Uterus (tissue), 3 donors: ENCODE measurements at regions not wholly inside any gene's neighbourhood (a gene's known extent, or its start where the extent isn't known, plus 50 kb on each side); places are given as distances from the start of the nearest gene placed in this dataset.

Experiments
- DNase-seq, 2 donors: peaks; one replicate each; pipeline ENCODE4 v3.0.0-alpha.2; 2019 to 2020
- H3K27ac ChIP-seq, 2 donors: fragments of 200-600 bp; sonication (generic); 1 replicate in 1 of 2; 2 replicates in 1 of 2; pipeline ENCODE4 v1.5.1; 2016 to 2018
- H3K27me3 ChIP-seq, 2 donors: fragments of 200-600 bp; sonication (generic); one replicate each; pipeline ENCODE4 v1.5.1; 2018 to 2019; ENCODE audit warnings: control low read depth in 1 of 2
- H3K36me3 ChIP-seq, 2 donors: fragments of 200-600 bp; sonication (generic); one replicate each; pipeline ENCODE4 v1.5.1; 2019; ENCODE audit warnings: control low read depth in 1 of 2
- H3K4me1 ChIP-seq, 2 donors: fragments of 200-600 bp; sonication (generic); one replicate each; pipeline ENCODE4 v1.5.1; 2018 to 2019; ENCODE audit warnings: control low read depth in 1 of 2
- H3K4me3 ChIP-seq, 2 donors: fragments of 200-600 bp; sonication (generic); 1 replicate in 1 of 2; 2 replicates in 1 of 2; pipeline ENCODE4 v1.5.1; 2018 to 2019; ENCODE audit warnings: mild to moderate bottlenecking in 1 of 2
- H3K9me3 ChIP-seq, 2 donors: fragments of 200-600 bp; sonication (generic); one replicate each; pipeline ENCODE4 v1.5.1; 2019; ENCODE audit warnings: control low read depth in 1 of 2
- CTCF ChIP-seq, 4 experiments: fragments of 200-600 bp in 2 of 4; fragments of 450-650 bp in 2 of 4; sonication (generic) in 2 of 4; IDR thresholded peaks; one replicate each; pipeline ENCODE4 v1.5.1; 2016 to 2019; ENCODE audit warnings: antibody characterized with exemption in 4 of 4, mild to moderate bottlenecking in 2 of 4, moderate library complexity in 1 of 4
- POLR2A ChIP-seq, 2 donors: fragments of 450-650 bp; IDR thresholded peaks; one replicate each; pipeline ENCODE4 v1.6.1; 2016; ENCODE audit warnings: antibody characterized with exemption in 2 of 2, mild to moderate bottlenecking in 1 of 2, moderate library complexity in 1 of 2
- intact Hi-C: fragments of 100-400 bp; cut with DNase I; formaldehyde crosslinking; loops from one replicate; pipeline ENCODE4 v1.15.1; 2023; ENCODE audit warnings: low total_unique reads
- donor health status: DM: yes; HTN: yes; CAD: no.

DNA sequence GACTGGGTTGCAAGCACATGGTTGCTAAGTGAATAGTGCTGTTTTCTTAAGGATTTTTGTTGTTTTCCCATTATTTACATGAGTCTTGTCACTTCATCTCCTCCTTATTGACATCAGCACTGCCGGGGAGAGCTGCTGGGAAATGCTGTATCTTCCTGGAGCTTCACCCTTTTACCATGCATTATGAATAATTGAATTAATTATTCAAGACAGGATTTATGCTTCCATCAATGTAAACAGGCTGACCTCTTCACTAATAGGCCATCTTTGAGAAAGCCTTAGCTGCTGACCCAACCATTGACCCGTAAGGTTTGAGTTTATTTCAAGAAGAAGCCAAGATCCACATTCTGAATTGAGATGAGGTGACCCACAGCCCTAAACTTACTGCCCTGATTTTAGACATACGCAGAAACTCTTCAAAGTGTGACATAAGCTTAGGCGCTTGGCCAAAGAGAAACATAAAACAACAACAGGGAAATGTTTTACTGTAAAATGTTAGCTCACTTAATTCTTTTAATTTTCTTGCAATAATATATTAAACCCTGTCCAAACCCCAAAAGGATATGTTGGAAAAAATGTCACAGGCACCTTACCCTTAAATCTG is 365.5 kb upstream of the SYT4 start:
- Histone ChIP-seq H3K36me3 (no peaks in the 10 kb centered on the region), H3K27me3 (no peaks in the 10 kb centered on the region), H3K4me1 (no peaks in the 10 kb centered on the region), H3K27ac (no peak overlapping the region), H3K9me3 (no peaks in the 10 kb centered on the region), H3K4me3 (no peak overlapping the region)
- TF ChIP-seq CTCF (IDR thresholded peaks at IDR 0.05) (no peak), POLR2A (IDR thresholded peaks at IDR 0.05) (no peak)
- no peak for DNase-seq
- intact Hi-C loops = no loop called here

DNA sequence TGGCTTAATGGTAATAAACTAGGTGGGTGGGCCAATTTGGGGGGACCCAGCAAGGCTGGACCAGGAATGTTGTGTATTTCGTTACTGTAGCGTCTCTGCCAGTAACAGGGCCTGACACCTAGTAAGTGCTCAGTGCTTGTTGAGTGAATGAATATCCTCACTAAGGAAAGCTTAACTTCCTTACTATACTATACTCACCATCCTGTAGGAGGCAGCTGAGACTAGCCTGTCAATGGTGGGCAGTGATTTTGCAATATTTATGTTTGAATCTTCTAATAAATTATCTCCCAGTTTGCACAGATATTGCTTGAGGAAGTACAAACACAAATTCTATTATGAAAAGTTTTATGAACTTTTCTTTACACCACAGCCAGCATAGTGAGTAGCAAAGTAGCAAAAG is 370.7 kb upstream of the SYT4 start:
- H3K27ac ChIP-seq = no peak overlapping the region
- no peak for DNase-seq
- H3K4me3 ChIP-seq = no peak overlapping the region
- no peaks in the 10 kb centered on the region for H3K27me3 ChIP-seq
- H3K36me3 ChIP-seq = no peaks in the 10 kb centered on the region
- H3K4me1 ChIP-seq = no peaks in the 10 kb centered on the region
- intact Hi-C loops = no loop called here
- no peaks in the 10 kb centered on the region for H3K9me3 ChIP-seq
- TF ChIP-seq POLR2A (IDR thresholded peaks at IDR 0.05) (no peak), CTCF (IDR thresholded peaks at IDR 0.05) (no peak)

DNA sequence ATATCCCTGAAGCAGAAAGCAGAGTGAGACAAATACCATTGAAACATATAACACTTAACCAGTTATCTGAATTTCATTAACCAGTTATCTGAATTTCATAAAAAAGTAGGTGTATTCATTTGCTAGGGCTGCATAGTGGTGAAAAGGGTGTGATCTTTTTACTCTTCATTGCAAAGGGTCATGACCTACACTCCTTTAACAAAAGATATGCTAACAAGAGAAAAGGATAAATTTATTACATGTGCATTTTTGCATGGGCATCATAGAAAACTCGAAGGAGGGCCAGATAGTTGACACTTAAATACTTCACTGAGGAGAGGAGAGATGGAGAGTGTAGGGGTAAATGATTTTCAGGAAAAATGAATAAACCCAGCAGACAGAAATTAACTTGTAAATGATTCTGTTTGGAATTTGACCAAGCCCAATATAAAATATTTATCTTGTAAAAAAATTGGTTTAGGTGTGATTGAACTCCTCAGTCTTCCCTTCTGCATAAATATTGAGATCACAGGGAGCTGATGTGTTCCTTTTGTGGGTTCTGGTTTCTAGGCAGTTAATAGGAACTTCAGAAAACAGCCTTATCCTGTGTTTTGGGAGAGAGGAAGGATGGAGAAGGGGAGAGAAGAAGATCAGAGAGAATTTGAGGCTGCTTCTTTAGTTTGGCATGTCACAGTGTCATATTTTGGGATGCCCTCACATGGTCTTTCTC is 372.5 kb upstream of the SYT4 start:
- no peak overlapping the region for H3K27ac ChIP-seq
- H3K4me1 ChIP-seq = no peaks in the 10 kb centered on the region
- no peak for DNase-seq
- no peak overlapping the region for H3K4me3 ChIP-seq
- no peaks in the 10 kb centered on the region for H3K36me3 ChIP-seq
- H3K9me3 ChIP-seq = no peaks in the 10 kb centered on the region
- no peaks in the 10 kb centered on the region for H3K27me3 ChIP-seq
- TF ChIP-seq POLR2A (IDR thresholded peaks at IDR 0.05) (no peak), CTCF (IDR thresholded peaks at IDR 0.05) (no peak)
- intact Hi-C loops = no loop called here

DNA sequence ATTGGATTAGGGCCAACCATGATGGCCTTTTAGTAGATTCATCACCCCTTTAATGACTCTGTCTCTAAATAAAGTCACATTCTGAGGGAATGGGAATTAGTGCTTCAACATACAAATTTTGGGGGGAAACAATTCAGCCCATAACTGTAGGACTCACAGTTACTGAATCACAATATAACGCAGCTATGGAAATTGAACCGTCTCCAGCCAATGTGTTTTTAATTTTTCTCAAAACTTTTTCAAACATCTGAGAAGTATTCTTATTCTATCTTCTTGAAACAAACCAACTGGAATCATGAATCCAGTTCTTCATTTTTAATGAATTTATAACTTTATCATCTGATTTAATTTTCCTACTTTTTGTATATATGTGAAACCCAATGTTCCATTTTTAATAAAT is 373.1 kb upstream of the SYT4 start:
- H3K9me3 ChIP-seq = no peaks in the 10 kb centered on the region
- H3K4me3 ChIP-seq = no peak overlapping the region
- H3K27me3 ChIP-seq = no peaks in the 10 kb centered on the region
- no peaks in the 10 kb centered on the region for H3K36me3 ChIP-seq
- intact Hi-C loops = no loop called here
- no peaks in the 10 kb centered on the region for H3K4me1 ChIP-seq
- DNase-seq = no peak
- H3K27ac ChIP-seq = no peak overlapping the region
- TF ChIP-seq POLR2A (IDR thresholded peaks at IDR 0.05) (no peak), CTCF (IDR thresholded peaks at IDR 0.05) (no peak)

DNA sequence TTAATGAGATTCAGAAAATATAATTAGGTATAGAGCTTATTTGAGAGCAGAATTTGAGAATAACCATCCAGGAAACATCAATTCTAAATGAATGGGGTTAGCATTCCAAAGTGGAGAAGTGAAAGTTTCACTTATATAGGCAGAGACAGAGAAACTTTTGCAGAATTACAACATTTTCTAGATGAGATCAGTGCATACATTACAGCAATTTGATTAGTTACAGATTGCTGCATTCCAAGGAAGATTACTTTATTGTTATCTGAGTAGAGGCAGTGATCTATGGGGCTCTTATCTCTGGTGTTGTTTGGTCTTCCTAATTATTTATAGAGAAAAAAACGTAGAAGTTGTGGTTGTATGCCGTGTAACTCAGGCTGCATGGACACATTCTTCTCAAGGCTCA is 373.8 kb upstream of the SYT4 start:
- TF ChIP-seq CTCF (IDR thresholded peaks at IDR 0.05) (no peak), POLR2A (IDR thresholded peaks at IDR 0.05) (no peak)
- Histone ChIP-seq H3K4me1 (no peaks in the 10 kb centered on the region), H3K27ac (no peak overlapping the region), H3K4me3 (no peak overlapping the region), H3K27me3 (no peaks in the 10 kb centered on the region), H3K36me3 (no peaks in the 10 kb centered on the region), H3K9me3 (no peaks in the 10 kb centered on the region)
- no peak for DNase-seq
- intact Hi-C loops = no loop called here
